ENCODE measurements at regions not wholly inside any gene's neighbourhood (a gene's known extent, or its start where the extent isn't known, plus 50 kb on each side); places are given as distances from the start of the nearest gene placed in this dataset.

GRCh38 chr18:11266781-11267480 lies 117.6 kb upstream of the PIEZO2 start:
- no peak for DNase-seq

- DNase-seq, result no peak
These were observed 112.1 kb upstream of the PIEZO2 start for GRCh38 chr18:11261486-11261885.

- DNase-seq, result no peak
These were observed 111.6 kb upstream of the PIEZO2 start for GRCh38 chr18:11260961-11261461.

GRCh38 chr18:11259469-11260150 lies 110.2 kb upstream of the PIEZO2 start:
- DNase-seq, result peak; percentile 81 to 90 (median 86)

- no peak for DNase-seq
These were observed 108.8 kb upstream of the PIEZO2 start for GRCh38 chr18:11258039-11258610.

GRCh38 chr18:11256251-11256650 lies 106.9 kb upstream of the PIEZO2 start:
- DNase-seq, result no peak

GRCh38 chr18:11251891-11252270 lies 102.5 kb upstream of the PIEZO2 start:
- peak; percentile 52 to 84 (median 71) for DNase-seq

GRCh38 chr18:11251229-11251890 lies 102.0 kb upstream of the PIEZO2 start:
- DNase-seq, result no peak

GRCh38 chr18:11249391-11249790 lies 100.0 kb upstream of the PIEZO2 start:
- DNase-seq, result no peak

- DNase-seq, result no peak
These were observed 98.1 kb upstream of the PIEZO2 start for GRCh38 chr18:11247381-11247970.

GRCh38 chr18:11246495-11247300 lies 97.3 kb upstream of the PIEZO2 start:
- DNase-seq, result no peak

- no peak for DNase-seq
These were observed 96.5 kb upstream of the PIEZO2 start for GRCh38 chr18:11245879-11246278.

- no peak for DNase-seq
These were observed 88.1 kb upstream of the PIEZO2 start for GRCh38 chr18:11237484-11237883.

- DNase-seq, result no peak
These were observed 87.7 kb upstream of the PIEZO2 start for GRCh38 chr18:11237066-11237465.

GRCh38 chr18:11224153-11224552 lies 74.8 kb upstream of the PIEZO2 start:
- DNase-seq, result no peak

GRCh38 chr18:11219571-11219970 lies 70.2 kb upstream of the PIEZO2 start:
- DNase-seq, result no peak

GRCh38 chr18:11215216-11215615 lies 65.8 kb upstream of the PIEZO2 start:
- DNase-seq, result peak; percentile 3 to 28 (median 23)

- no peak for DNase-seq
These were observed 54.7 kb upstream of the PIEZO2 start for GRCh38 chr18:11204020-11204419.

GRCh38 chr18:11199477-11199876 lies 50.1 kb upstream of the PIEZO2 start:
- DNase-seq, result no peak

All from suppressor macrophage (primary cell).